ENCODE measurements at regions not wholly inside any gene's neighbourhood (a gene's known extent, or its start where the extent isn't known, plus 50 kb on each side); places are given as distances from the start of the nearest gene placed in this dataset.

DNA sequence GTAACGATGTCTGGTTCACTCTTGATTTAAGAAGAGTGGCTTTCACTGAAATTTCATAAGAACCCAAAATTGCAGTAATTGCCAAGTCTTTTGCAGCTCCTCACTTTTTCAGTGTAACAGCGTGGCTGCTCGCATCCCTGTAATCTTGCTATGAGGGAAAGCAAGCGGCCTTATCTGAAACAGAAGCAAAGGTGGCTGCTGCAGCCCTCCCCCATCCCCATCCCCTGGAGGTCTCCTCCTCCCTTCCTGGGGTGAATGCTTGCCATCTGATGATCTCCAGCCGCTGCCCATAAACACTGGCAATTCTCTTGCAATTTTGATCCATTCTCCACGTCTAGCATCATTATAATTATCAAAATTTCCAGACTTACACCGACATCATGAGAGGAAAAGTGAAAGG lies 182.5 kb upstream of the ASIC2 start:
- no peak for DNase-seq (ENCODE audit: low read depth)

DNA sequence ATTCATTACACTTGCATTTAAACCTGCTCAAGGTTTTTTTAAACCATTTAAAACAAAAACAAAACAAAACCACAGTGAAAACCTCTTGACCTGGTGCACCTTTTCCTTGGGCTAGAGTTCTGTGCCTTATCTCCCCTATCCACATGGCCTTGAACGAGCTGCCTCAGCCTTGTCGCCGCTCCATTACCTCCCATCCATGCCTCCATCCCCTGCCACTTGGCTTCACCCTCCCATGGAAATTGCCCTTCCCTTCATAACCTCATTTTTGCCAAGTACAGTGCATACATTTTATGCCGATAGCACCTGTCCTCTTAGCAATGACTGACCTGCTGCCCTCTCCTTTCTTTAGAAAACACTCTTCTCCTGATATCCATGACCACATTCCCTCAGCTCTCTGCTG lies 188.6 kb upstream of the ASIC2 start:
- DNase-seq (ENCODE audit: low read depth) = no peak

- DNase-seq (ENCODE audit: low read depth) = no peak
These were observed 189.5 kb upstream of the ASIC2 start for GRCh38 chr17:33482636-33483035.

DNA sequence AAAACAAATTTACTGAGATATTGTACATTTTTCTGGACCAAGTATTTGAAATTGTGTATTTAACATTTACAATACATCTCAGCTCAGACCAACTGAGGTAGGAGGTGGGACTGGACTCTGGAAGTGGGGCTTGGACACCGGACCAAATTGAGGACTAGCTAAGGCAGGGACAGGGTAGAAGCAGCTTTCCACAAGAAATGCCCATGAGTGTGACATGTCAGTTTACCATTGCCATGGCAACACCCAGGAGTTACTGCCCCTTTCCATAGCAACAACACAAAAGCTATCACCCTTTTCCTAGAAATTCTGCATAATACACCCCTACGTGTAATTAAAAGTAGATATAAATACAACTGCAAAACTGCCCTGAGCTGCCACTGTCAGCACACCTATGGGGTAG lies 191.5 kb upstream of the ASIC2 start:
- DNase-seq (ENCODE audit: low read depth) = no peak

- DNase-seq (ENCODE audit: low read depth) = no peak
These were observed 193.2 kb upstream of the ASIC2 start for GRCh38 chr17:33486135-33486885.

DNA sequence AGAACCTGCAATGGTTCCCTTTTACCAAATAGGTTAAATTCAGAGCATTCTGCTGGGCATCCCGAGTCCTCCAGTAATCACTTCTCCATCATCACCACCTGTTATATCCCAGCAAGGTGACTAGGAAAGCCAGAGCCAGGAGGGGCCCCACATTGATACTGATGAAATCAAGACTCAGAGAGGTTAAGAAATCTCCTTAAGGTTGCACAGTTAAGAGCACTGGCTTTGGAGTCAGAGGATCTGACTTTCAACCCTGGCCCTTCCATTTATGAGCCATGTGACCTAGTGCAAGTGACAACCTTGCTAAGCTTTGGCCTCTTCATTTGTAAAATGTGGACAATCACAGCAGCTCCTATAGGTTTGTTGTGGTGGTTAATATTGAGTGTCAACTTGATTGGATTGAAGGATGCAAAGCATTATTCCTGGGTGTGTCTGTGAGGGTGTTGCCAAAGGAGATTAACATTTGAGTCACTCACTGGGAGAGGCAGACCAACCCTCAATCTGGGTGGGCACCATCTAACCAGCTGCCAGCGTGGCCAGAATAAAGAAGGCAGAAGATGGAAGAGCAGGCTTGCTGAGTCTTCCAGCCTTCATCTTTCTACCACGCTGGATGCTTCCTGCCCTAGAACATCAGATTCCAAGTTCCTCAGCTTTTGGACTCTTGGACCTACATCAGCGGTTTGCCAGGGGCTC lies 194.2 kb upstream of the ASIC2 start:
- no peak for DNase-seq (ENCODE audit: low read depth)

GRCh38 chr17:33491871-33492481 lies 198.9 kb upstream of the ASIC2 start:
- no peak for DNase-seq (ENCODE audit: low read depth)

DNA sequence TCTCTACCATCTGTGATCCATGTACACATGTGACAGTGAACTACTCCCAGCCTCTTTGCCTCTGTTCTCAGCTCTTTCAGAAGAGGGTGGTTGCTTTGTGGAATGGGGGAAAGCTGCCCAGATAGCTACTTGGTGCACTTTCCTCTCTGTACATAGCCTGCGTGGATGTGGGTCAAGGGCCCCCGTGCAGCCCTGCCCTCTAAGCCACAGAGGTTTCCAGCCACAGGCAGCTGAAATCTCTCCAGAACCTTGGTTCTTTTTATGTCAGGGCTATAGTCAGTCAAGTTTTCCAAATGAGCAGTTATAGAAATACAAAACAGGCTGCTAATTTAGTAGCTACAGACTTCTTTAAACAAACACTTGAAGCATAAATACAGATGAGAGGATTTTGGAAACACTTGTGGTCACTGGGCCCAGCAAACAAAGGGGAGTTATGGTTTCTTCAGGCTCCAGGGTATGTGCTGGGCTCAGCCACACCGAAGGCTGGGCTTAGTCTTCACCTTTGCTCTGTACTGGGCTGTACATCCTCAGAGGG lies 199.7 kb upstream of the ASIC2 start:
- DNase-seq (ENCODE audit: low read depth) = no peak

GRCh38 chr17:33493566-33493965 lies 200.5 kb upstream of the ASIC2 start:
- no peak for DNase-seq (ENCODE audit: low read depth)

- no peak for DNase-seq (ENCODE audit: low read depth)
These were observed 201.1 kb upstream of the ASIC2 start for GRCh38 chr17:33494151-33494550.

- DNase-seq (ENCODE audit: low read depth) = no peak
These were observed 204.5 kb upstream of the ASIC2 start for GRCh38 chr17:33497623-33498022.

GRCh38 chr17:33498069-33498468 lies 205.0 kb upstream of the ASIC2 start:
- no peak for DNase-seq (ENCODE audit: low read depth)

DNA sequence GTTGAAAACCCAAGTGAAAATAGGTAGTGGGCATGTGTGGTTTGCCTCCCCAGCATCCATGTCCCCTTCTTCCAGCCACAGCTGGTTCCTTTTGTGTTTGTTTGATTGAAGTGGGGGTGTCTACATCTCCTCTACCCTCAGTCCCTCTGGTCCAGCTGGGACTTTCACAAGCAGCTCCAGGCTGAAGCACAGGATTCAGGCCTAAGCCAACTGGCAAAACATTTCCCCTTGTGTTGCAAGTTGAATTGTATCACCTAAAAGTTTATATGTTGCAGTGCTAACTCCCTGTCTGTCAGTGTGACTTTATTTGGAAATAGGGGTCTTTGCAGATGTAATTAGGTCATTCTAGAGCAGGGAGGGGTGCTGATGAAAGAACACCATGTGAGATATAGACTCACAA lies 205.9 kb upstream of the ASIC2 start:
- DNase-seq (ENCODE audit: low read depth) = no peak

DNA sequence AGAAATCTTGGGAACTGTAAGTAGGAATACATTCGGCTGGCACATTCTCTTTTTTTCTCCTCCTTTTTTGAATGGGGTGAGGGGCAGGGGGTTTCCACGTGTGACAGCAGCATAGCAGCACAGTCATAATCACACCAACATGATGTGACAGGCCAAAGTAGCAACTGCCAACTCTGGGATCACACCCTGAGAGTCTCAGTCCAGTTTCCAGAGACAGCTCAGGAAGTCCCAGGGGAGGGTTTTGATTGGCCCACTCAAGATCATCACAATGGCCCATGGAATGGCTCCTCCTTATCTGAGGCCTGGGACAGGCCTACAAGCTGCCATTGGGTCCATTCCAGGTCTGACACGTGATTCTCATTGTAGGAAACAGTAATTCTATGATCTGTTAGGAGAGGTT lies 207.1 kb upstream of the ASIC2 start:
- no peak for DNase-seq (ENCODE audit: low read depth)

GRCh38 chr17:33501185-33501584 lies 208.1 kb upstream of the ASIC2 start:
- no peak for DNase-seq (ENCODE audit: low read depth)

GRCh38 chr17:33504571-33504970 lies 211.5 kb upstream of the ASIC2 start:
- no peak for DNase-seq (ENCODE audit: low read depth)

DNA sequence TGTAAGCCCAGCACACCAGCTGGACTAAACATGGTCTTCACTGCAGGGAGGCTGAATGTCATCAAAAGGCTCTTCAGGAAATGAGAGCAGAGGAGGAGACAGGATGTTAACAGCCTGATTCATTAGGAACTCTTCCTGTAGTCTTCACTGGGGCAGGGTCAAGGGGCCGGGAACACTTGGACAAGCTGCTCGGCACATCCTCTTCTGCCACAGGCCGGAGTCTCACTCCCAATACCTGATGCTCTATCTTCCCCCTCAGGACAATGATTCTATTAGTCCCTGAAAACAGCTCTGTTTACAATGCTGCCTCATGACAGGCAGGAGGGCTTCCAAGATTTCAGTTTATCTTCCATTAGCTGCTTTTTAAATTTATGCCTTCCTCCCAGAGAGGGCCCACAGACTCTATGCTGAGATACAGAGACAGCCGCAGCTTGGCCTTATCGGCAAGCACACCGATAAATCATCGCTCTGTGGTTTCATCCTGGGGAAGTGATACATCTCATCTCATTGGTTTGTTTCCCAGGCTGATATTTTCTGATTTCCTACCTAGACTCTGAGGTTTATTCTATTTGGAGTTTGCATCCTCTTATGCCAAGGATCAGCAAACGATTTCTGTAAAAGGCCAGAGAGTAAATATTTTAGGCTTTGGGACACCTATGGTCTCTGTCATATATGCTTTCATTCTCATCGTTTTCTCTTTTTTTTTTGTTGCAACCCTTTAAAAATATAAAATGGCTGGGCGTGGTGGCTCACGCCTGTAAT lies 214.0 kb upstream of the ASIC2 start:
- DNase-seq (ENCODE audit: low read depth) = no peak

- no peak for DNase-seq (ENCODE audit: low read depth)
These were observed 215.1 kb upstream of the ASIC2 start for GRCh38 chr17:33508215-33508614.

DNA sequence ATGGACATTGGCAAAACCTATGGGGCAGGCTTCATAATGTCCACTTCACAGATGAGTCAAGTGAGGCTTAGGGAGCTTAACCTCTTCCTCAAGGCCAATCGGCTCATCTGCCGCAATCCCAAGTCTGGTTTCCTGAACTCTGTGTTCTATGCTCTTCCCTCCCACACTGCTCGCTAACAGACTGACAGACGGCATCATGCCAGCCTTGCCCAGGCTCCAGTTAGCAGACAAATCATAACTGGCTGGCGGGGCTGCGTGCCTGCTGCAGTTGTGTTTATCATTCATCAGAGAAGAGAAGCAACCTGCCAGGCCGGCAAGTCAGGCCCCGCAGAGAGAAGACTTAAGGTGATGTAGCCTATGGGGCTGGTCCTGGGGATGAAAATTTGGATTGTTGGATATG lies 216.2 kb upstream of the ASIC2 start:
- DNase-seq (ENCODE audit: low read depth) = no peak

GRCh38 chr17:33511670-33512069 lies 218.6 kb upstream of the ASIC2 start:
- DNase-seq (ENCODE audit: low read depth) = no peak

- DNase-seq (ENCODE audit: low read depth) = no peak
These were observed 219.0 kb upstream of the ASIC2 start for GRCh38 chr17:33512113-33512512.

GRCh38 chr17:33513769-33514168 lies 220.7 kb upstream of the ASIC2 start:
- DNase-seq (ENCODE audit: low read depth) = no peak

Data from fibroblast of the conjunctiva (primary cell).